Fibroblast of pulmonary artery (primary cell): ENCODE measurements at regions not wholly inside any gene's neighbourhood (a gene's known extent, or its start where the extent isn't known, plus 50 kb on each side); places are given as distances from the start of the nearest gene placed in this dataset.

ENCODE experiments used
- DNase-seq: peaks from one replicate; pipeline ENCODE4 v3.0.0-alpha.2; 2010; ENCODE audit warnings: low read depth
- H3K4me3 ChIP-seq: replicated peaks from 2 replicates; pipeline ENCODE4 v1.5.1; 2011; ENCODE audit warnings: low read depth, mild to moderate bottlenecking, control low read depth, low read length, moderate library complexity
- CTCF ChIP-seq: IDR thresholded peaks from 2 replicates; pipeline ENCODE4 v1.5.1; 2011; ENCODE audit warnings: mild to moderate bottlenecking, control low read depth, low read length, inconsistent platforms; ENCODE audit errors: missing control alignments

GRCh38 chr21:35243171-35243570, 194.1 kb upstream of the RUNX1 start:
- H3K4me3 ChIP-seq, result no peak overlapping the region
- no peak for DNase-seq
- no peak for TF ChIP-seq CTCF

GRCh38 chr21:35239811-35240219, 190.7 kb upstream of the RUNX1 start:
- no peak overlapping the region for H3K4me3 ChIP-seq
- no peak for DNase-seq
- no peak for TF ChIP-seq CTCF

GRCh38 chr21:35238119-35238518, 189.0 kb upstream of the RUNX1 start:
- DNase-seq, result no peak
- TF ChIP-seq CTCF, result no peak
- no peak overlapping the region for H3K4me3 ChIP-seq

- H3K4me3 ChIP-seq, result no peak overlapping the region
- DNase-seq, result no peak
- TF ChIP-seq CTCF, result no peak
These were observed 188.2 kb upstream of the RUNX1 start for GRCh38 chr21:35237287-35237686.

GRCh38 chr21:35236090-35236489, 187.0 kb upstream of the RUNX1 start:
- no peak for DNase-seq
- no peak for TF ChIP-seq CTCF
- H3K4me3 ChIP-seq, result no peak overlapping the region

GRCh38 chr21:35234725-35235124, 185.6 kb upstream of the RUNX1 start:
- H3K4me3 ChIP-seq, result no peak overlapping the region
- no peak for DNase-seq
- TF ChIP-seq CTCF, result no peak

- no peak for TF ChIP-seq CTCF
These were observed 184.7 kb upstream of the RUNX1 start for GRCh38 chr21:35233756-35234155.

More at GRCh38 chr21:35233756-35234155, 184.7 kb upstream of the RUNX1 start:
- no peak for DNase-seq
- H3K4me3 ChIP-seq, result no peak overlapping the region
